HG02970 (cell line): ENCODE measurements at regions not wholly inside any gene's neighbourhood (a gene's known extent, or its start where the extent isn't known, plus 50 kb on each side); places are given as distances from the start of the nearest gene placed in this dataset.

Experiments
- ATAC-seq: cut with Tn5 transposase; IDR thresholded peaks from one replicate; pipeline ENCODE4 v1.9.1; 2021; ENCODE audit warnings: mild to moderate bottlenecking, moderate library complexity, moderate number of reproducible peaks; ENCODE audit not compliant: unreplicated experiment, low FRiP score

DNA sequence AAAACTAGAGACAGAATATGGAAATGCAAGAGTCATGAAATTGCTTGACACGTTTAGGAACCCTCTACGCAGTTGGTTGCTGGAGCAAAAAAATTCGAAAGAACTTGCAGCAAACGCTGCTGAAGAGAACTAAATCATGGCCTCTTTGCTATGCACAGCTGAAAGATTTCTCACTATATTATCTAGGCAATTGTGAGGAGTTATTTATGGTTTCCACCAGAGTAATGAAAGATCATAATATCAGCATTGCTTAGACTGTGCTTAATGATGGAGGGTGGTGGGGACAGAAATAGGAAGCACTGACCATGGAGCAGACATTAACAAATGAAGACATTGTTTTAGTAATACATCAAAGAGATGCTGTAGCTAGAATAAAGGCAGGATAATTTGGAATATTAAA, 593.4 kb upstream of the ZNF717 start:
- no peak for ATAC-seq

DNA sequence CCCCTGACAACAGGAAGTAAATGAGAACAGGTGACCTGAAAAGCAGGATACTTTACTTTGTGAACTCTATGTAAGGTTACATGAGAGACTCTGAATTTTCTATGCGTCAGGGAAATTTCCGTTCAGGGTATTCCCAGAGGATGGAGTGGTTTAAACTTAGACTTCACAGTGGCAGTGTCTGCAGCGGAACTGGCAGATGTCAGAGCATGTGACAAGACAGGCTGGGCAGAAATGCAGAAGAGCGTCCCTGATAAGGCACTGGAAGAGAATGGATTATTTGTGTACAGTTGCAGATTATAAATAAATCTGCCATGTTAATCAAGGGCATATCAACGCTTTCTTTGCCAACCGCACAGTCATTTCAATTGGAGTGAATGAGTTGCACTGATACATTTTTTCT, 598.4 kb upstream of the ZNF717 start:
- no peak for ATAC-seq

DNA sequence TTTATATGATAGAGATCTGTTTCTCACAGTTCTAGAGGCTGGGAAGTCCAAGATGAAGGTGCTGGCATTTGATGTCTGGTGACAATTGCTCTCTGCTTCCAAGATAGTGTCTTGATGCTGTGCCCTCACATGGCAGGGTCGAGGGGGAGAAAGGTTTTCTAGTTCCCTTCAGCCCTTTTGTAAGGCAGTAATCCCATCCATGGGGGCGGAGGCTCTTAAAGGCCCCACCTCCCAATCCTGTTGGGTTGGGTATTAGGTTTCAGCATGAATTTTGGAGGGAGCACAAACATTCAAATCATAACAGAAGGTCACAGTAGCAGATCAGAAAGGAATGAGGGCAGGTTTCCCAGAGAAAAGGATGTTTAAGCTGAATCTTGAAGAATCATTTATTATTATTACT, 601.7 kb upstream of the ZNF717 start:
- ATAC-seq: no peak

DNA sequence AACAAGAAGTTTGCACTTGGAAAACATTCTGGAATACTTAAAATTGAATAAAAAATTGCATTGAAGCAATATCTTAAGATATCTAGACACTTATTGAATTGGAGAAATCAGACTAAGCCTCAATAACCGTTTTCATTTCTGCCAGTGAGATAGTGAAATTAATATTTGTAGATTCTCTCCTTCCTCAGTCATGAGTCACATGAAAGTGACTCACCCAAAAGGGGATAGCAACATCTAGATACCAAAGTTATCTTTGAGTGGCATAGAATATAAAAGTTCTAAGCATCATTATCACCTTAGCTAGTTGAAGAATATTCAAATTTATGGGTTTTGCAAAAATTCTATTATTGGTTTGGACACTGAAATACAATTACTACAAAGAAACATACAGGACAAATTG, 614.8 kb upstream of the ZNF717 start:
- no peak for ATAC-seq

DNA sequence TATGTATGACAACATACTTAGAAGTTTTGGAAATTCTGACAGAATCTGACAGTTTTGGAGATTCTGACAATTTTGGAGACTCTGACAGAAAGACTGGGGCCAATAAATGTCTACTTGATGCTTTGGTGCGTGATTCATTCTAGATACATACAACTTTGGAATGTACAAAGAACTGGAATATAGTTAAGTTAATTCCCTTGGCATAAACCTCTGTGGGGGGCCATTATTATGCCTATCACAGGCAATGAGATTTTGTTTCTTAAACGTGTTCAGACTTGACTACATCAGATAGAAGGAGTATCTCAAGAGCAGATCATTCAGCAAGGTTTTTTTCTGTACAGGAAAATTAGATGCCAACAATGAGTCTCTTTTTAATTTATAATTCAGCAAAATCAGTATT, 617.6 kb upstream of the ZNF717 start:
- ATAC-seq: no peak

DNA sequence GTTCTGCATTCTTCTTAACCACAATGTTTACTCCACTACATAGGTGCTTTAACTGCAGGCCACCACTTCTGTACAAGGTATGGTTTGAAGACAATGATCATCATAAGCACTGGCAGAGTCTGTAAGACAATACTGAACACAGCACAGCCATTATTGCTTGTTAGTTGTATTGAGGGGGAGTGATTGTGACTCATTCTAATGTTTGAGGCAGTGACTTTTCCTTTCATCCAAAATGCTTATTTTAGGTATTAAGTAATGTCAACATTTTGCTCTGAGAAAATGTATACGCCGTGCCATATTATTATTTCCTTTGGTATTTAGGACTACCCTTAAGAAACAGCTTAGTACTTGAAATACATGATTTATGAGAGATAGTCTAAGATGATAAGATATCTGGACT, 618.2 kb upstream of the ZNF717 start:
- ATAC-seq: no peak

DNA sequence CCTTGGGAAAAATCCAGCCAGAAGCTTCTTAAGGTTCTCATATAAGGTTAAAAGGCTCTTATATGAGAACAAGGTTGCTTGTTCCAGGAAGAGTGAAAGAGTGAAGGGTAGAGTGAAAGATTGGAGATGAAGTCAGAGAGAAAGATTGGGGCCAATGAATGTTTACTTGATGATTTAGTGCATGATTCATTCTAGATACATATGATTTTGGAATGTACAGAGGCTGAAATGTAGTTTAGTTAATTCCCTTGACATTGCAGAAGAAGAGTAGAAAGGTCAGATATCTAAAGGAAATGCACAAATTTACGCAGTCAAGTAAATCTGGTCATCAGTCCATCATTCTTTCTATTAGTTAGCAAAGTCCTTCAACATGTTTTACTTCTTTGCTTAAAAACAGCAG, 619.8 kb upstream of the ZNF717 start:
- no peak for ATAC-seq

DNA sequence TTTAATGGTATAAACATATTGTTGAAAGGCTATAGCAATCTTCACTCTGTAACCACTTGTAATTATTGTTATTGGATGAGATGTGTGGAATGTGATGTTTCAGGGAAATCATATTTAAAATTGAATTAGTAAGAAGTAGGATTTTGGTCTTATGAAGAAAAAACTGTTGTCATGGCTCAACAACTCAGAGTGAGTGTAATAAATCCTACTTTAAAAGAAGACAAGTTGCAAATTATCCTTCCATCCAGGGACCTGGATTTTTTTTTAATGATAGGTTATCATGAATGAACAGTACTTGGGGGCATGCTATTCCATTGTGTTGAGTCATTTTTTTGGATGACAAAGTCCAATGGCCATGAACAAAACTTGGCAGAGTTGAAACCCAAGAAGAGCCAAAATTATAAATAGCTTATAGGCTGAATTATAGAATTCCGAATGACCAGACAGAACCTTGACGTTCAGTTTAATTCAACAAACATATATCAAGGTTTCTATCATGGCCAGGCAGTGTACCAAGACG, 625.5 kb upstream of the ZNF717 start:
- ATAC-seq: no peak

DNA sequence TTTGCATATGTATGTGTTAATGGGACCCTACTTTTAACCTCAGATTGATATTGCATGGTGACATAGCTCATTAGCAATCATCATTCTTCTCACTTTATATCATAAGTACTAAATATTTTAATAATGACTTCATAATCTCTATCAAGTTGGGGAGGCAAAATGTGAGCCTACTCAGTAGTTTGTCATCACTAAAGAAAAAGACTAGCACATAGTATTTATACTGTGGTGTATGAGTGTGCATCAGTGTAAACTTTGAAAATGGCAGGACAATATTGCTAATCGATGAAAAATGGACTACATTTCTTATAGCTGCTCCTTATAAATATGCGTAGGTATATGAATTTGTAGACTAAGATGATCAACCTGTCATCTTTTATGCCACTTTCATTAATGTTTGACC, 624.5 kb upstream of the ROBO2 start:
- no peak for ATAC-seq

DNA sequence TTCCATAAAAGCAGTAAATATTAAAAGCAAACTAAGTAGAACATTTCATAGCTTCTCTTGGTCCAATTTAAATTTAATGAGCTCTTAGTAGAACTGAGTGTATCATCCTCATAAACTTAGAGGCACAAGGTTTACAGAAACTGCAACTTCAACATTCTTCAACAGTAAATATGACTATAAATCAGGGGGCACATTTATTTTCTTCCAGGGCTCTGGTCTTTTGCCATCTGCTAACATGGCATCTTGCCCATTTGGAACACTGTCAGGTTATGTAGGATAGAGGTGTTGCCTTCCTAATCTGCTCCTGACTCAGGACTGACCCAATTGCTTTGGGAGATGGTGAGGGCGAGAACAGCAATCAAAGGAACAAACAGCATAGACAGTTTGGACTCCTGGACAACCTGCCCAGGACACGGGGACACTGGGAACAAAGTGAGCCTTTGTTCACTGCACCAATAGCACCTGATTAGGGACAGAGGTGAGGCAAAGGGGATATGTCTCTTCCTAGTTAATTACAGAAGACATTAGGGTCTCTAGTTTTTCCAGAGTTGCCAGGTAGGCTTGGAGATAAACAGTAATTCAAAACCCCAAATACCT, 610.2 kb upstream of the ROBO2 start:
- no peak for ATAC-seq

DNA sequence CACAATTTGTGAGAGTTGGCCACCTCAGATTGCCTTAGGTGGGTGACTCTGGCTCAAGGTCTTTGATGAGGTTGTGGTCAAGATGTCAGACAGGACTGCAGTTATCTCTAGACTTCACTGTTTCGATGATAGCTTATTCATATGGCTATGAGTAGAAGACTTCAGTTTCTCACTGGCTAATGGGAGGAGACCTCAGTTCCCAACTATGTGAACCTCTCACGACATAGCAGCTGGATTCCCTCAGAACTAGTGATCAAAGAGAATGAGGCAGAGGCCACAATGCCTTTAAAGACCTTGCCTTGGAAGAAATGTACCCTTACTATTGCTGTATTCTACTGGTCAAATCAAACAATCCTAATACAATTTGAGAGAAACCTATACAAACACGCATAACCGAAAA, 607.5 kb upstream of the ROBO2 start:
- no peak for ATAC-seq

DNA sequence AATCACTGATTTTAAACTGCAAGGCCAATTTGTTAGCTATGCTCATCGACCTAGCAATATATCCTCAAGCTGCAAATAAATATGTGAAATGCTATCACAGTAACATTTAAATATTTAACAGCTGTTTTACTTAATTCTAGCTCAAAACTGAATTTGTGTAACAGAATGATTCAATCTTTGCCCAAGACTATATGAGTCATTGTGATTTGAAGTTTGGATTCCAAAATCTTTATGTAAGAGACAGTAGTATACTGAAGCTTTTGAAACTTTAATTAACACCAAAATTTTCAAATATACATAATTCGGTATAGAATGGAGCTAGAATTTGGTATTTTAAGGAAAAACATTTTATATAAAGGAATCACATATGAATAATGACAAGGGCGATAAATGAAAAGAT, 603.0 kb upstream of the ROBO2 start:
- no peak for ATAC-seq

DNA sequence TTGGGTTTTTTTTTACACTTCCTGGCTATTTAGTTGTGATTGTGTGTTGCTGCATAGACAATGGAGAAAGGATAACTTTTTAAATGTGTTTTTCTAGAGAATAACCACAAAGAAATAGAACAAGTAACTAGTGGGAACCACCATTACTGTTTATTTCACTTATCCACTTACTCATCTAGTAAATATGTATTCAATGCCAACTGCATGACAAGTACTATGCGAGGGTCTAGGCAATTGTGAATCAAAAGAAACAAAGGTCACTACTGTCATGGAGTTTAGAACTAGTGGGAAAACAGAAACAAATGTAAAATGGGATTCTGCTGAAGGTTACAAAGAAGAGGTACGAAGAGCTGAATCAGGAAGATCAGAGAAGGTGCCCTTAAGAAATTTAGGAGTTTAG, 600.9 kb upstream of the ROBO2 start:
- no peak for ATAC-seq

DNA sequence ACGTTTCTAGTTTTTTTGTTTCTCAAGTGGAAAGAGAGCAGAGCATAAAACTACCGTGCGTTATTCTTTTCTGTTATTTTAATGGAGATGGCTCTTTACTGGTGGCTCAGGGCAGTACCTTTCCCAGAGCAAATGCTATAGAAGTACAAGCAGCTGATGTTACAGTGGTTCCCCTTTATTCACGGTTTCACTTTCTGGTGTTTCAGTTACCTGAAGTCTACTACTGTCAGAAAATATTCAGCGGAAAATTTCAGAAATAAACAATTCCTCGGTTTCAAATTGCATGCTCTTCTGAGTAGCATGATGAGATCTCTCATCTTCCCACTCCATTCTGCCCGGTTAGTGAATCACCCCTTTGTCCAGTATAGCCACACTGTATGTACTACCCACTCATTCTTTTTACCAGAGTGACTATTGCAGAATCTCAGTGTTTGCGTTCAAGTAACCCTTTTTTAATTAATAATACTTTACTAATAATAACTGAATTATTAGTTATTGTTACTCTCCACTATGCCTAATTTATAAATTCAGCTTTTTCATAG, 597.5 kb upstream of the ROBO2 start:
- ATAC-seq: no peak

DNA sequence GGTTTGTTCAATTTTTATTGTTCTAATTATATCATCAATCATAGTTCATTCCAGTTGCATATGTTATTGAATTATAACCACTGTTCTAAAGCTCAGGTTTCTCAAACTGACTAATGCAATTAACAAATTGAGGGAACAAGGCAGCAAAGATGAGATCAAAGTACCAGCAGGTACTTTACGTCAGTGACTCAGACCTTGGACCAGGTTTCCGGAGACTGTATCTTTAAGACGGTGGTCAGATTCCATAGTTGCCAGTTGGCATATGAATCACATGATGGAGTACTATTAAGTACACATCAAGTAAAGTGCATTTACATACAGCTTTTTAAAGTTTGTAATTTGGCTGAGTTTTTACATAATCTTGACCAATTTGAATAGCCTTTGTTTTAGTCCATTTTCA, 583.6 kb upstream of the ROBO2 start:
- no peak for ATAC-seq

DNA sequence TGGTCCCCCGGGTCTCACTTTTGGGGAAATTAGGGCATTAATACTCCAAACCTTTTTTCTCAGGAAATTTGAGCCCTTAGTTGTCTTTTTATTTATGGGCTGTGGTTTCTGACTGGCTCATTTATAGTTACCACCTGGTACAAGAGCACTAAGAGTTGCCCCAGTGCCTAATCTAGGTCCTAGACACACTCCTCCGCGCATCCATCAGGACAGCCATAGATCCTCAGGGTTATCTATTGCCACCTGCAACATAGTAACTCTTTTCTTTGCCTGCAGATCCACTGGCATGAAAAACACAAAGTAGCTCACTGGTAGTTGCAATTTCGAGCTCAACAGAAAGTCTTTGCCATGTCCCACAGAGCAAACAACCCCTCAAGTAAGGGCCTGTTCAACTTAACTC, 576.4 kb upstream of the ROBO2 start:
- ATAC-seq: no peak

DNA sequence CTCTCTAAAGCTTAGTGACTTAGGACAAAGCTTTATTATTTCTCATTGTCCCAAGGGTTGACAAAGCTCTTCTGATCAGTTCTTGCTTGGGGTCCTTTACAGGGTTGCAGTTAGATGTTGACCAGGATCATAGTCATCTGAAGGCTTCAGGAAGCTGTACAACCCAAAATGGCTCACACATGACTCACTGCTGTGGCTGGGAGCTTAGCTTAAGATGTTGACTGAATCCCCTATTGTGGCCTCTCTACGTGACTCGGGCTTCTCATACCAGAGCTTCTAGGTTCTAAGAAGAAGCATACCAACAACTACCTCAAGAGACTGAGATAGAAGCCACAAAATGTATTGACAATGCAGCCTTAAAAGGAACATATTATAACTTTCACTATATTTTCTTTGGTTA, 569.6 kb upstream of the ROBO2 start:
- ATAC-seq: no peak

DNA sequence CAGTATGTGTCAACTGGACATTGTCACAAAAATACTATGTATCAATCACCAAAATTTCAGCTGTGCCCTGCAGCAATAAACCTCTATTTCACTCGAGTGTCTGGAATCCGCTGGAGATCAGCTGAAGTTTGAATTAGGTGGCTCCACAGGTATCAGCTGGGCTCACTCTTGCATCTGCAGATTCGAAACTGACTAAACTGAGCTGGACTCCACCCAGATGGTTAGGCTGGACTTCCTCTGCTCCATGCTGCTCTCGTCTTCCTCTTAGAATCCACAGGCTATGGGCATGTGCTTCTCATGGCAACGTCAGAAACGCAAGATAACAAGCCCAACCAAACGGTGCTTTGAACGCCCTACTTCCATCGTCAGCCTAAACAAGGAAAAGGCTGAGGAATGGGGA, 565.3 kb upstream of the ROBO2 start:
- no peak for ATAC-seq

DNA sequence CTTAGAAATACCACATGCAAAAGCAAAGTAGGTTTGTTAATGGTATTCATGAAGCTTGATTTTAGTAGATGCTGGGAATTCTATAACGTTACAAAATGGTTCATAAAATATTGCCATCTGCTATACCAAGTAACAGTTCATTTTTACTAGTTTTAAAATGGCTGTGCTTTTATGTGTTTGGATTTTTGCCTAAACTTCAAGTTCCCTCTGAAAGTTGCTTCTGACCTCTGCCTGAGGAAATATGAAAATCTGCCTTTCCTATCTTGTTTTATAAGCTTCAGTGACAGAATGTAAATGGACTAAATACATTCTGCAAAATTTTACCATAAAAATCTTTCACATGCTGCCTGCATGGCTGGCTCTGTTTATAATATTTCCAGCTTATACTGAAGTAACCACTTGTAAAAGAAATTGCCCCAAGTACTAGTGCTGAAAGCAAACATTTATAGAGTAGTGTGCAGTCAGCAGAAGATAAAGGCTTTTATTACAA, 560.7 kb upstream of the ROBO2 start:
- no peak for ATAC-seq

DNA sequence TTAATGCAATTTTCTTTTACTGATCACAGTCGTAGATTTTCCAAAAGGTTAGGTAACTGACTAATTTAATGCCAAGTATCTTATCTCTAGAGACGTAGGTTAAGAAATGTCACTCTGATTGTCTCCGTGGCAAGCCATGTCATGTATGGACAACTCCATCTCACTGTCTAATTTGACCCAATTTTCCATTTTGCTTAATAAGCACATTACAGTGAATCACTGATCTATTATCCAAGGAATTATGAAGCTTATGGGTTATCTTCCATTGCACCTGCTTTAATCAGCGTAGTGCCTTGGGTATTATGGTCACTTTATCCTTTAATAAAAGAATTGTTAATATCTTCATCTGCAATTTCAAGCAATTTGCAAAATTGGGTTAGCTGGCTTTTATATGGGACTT, 557.4 kb upstream of the ROBO2 start:
- no peak for ATAC-seq

DNA sequence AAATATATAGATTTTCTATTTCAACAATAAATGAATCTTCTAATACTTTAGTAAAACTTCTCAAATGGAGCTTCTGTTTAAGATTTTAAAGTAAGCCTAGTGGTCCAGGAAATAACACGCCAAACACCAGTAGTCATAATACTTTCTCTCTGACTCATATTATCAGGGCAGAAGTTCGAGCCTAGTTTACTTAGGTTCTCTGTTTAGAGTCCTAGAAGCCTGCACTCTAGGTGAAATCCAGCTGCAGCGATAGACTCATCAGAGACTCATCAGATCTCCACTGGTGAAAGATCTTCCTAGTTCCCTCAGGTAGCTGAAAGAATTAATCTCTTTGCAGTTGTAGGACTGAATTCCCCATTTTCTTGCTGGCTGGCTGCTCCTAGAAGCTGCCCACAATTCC, 552.5 kb upstream of the ROBO2 start:
- no peak for ATAC-seq

DNA sequence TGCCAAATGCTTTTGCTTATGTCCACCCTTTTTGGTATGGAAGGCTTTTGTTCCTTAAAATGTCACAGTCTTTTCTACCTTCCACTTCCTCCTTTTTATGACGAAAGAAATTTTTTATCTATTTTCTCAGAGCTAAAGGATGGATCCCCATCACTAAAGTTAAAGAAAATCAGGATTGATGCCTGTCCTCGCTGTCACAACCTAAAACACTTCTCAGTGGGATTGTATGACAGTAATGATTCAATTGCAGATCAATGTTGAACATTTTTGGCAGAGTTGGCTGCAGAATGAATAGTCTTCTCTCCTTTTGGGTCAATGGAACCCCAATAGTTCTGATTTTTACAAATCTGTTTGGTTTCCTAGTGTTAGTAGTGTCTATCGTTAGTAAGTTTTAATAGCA, 549.8 kb upstream of the ROBO2 start:
- no peak for ATAC-seq

DNA sequence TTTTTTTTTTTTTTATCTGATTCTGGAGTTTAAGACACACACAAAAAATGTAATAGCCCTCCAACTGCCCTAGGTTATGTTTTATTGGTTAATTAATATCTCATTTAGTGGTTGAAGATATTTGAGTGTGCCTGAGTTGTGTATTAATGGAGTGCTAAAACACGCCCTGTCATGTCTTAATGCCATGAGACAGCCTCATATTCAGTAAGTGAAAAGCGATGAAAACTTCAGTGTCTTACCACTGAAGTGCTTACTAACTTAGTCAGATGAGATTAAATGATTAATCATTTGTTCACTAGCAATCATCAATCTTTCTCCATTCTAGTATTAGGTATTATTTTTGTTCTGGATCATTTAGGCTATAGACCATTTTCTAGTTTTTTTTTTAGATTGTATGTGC, 544.7 kb upstream of the ROBO2 start:
- no peak for ATAC-seq
